Fibroblast of lung (primary cell): ENCODE measurements at regions not wholly inside any gene's neighbourhood (a gene's known extent, or its start where the extent isn't known, plus 50 kb on each side); places are given as distances from the start of the nearest gene placed in this dataset.

ENCODE experiments used
- DNase-seq, 2 donors: peaks; one replicate each; pipeline versions ENCODE4 v3.0.0 to v3.0.0-alpha.2; 2010; ENCODE audit warnings: low read depth in 2 of 2
- H2AFZ ChIP-seq: 2 replicates; pipeline ENCODE4 v1.5.1; 2012; ENCODE audit warnings: low read length, control low read depth, inconsistent platforms
- H3K27ac ChIP-seq: 2 replicates; pipeline ENCODE4 v1.5.1; 2011; ENCODE audit warnings: low read length, control low read depth; ENCODE audit not compliant: insufficient read depth
- H3K27me3 ChIP-seq: 2 replicates; pipeline ENCODE4 v1.5.1; 2011; ENCODE audit warnings: mild to moderate bottlenecking, low read length; ENCODE audit not compliant: control insufficient read depth, insufficient read depth
- H3K36me3 ChIP-seq: 2 replicates; pipeline ENCODE4 v1.5.1; 2011; ENCODE audit warnings: low read length; ENCODE audit not compliant: control insufficient read depth, insufficient read depth
- H3K4me1 ChIP-seq: 2 replicates; pipeline ENCODE4 v1.5.1; 2011; ENCODE audit warnings: low read length; ENCODE audit not compliant: control insufficient read depth, insufficient read depth; ENCODE audit errors: extremely low read depth
- H3K4me2 ChIP-seq: 2 replicates; pipeline ENCODE4 v1.5.1; 2011; ENCODE audit warnings: low read length, control low read depth; ENCODE audit not compliant: insufficient read depth; ENCODE audit errors: extremely low read depth
- H3K4me3 ChIP-seq, 4 experiments: fragments of 200-600 bp in 1 of 4; sonication (generic) in 1 of 4; replicated peaks in 1 of 4; 2 replicates each; pipeline ENCODE4 v1.5.1; 2011 to 2016; ENCODE audit warnings: low read length in 4 of 4, low read depth in 3 of 4, mild to moderate bottlenecking in 3 of 4, control low read depth in 2 of 4, inconsistent platforms in 1 of 4, mixed read lengths in 1 of 4; ENCODE audit not compliant: insufficient read depth in 1 of 4; ENCODE audit errors: control extremely low read depth in 1 of 4
- H3K79me2 ChIP-seq: 2 replicates; pipeline ENCODE4 v1.5.1; 2012; ENCODE audit warnings: mild to moderate bottlenecking, low read length, inconsistent platforms; ENCODE audit not compliant: control insufficient read depth, insufficient read depth
- H3K9ac ChIP-seq: 2 replicates; pipeline ENCODE4 v1.5.1; 2011; ENCODE audit warnings: mild to moderate bottlenecking, low read length, control low read depth; ENCODE audit not compliant: insufficient read depth
- H3K9me3 ChIP-seq: 2 replicates; pipeline ENCODE4 v1.5.1; 2012; ENCODE audit warnings: low read depth, low read length; ENCODE audit not compliant: control insufficient read depth, insufficient read depth
- H4K20me1 ChIP-seq: 2 replicates; pipeline ENCODE4 v1.5.1; 2011; ENCODE audit warnings: low read length; ENCODE audit not compliant: control insufficient read depth, insufficient read depth; ENCODE audit errors: extremely low read depth
- EZH2 ChIP-seq: IDR thresholded peaks from 2 replicates; pipeline ENCODE4 v1.5.1; 2012; ENCODE audit warnings: low read length, control low read depth, mild to moderate bottlenecking; ENCODE audit errors: missing control alignments
- TF ChIP-seq, protein P1 (sequence below), 2 donors: IDR thresholded peaks in 1 of 2; conservative IDR thresholded peaks in 1 of 2; 1 replicate in 1 of 2; 2 replicates in 1 of 2; pipeline ENCODE4 v1.5.1; 2011 to 2012; ENCODE audit warnings: low read length in 2 of 2, control low read depth in 1 of 2, inconsistent platforms in 1 of 2, low read depth in 1 of 2, mild to moderate bottlenecking in 1 of 2

DNA sequence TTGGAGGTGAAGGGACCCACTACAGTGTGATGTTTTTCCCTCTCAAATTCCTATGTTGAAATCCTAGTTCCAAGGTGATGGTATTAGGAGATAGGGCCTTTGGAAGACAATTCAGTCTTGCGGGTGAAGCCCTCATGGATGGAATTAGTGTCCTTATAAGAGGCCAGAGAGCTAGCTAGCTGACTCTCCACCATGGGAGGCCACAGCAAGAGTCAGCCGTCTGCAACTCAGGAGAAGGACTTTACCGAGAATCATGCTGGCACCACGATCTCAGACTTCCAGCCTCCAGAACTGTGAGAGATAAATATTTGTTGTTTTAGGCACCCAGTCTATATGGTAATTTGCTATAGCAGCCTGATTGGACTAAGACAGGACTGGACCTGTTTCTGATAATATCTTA is 461.4 kb downstream of the TSN start:
- Histone ChIP-seq H3K27ac (no peak overlapping the region), H2AFZ (no peak overlapping the region), H3K27me3 (no peaks in the 10 kb centered on the region), H3K9me3 (no peaks in the 10 kb centered on the region), H3K79me2 (no peaks in the 10 kb centered on the region), H3K4me2 (no peak overlapping the region), H3K4me3 (no peak overlapping the region), H3K4me1 (no peaks in the 10 kb centered on the region), H3K9ac (no peak overlapping the region), H3K36me3 (no peaks in the 10 kb centered on the region), H4K20me1 (no peaks in the 10 kb centered on the region)
- DNase-seq: no peak
- TF ChIP-seq, protein P1, sequence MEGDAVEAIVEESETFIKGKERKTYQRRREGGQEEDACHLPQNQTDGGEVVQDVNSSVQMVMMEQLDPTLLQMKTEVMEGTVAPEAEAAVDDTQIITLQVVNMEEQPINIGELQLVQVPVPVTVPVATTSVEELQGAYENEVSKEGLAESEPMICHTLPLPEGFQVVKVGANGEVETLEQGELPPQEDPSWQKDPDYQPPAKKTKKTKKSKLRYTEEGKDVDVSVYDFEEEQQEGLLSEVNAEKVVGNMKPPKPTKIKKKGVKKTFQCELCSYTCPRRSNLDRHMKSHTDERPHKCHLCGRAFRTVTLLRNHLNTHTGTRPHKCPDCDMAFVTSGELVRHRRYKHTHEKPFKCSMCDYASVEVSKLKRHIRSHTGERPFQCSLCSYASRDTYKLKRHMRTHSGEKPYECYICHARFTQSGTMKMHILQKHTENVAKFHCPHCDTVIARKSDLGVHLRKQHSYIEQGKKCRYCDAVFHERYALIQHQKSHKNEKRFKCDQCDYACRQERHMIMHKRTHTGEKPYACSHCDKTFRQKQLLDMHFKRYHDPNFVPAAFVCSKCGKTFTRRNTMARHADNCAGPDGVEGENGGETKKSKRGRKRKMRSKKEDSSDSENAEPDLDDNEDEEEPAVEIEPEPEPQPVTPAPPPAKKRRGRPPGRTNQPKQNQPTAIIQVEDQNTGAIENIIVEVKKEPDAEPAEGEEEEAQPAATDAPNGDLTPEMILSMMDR (conservative IDR thresholded peaks at IDR 0.05 in 1 of 2, IDR thresholded peaks at IDR 0.05 in 1 of 2; ENCODE audit: low read depth in 1 of 2, low read length in 2 of 2): no peak
- no peak for TF ChIP-seq EZH2

DNA sequence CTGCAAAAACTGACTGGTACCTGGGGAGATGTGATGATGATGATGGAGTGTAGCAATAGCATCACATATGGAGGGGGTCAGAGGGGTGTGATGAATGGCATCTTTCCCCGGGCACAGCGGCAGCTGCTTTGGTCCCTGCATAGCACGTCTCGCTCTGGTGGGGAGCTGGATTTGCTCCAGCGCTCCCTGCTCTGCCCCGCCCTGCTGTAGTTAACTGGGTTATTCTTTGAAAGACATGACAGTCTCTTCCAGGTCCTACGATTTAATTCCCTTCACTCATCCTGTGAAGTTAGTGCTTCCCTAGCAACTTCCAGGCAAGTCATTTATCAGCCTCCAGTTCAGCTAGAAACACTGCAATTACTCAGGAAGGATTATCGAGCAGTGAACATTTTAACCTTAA is 463.1 kb downstream of the TSN start:
- Histone ChIP-seq H3K9me3 (no peaks in the 10 kb centered on the region), H3K36me3 (no peaks in the 10 kb centered on the region), H3K27ac (no peak overlapping the region), H3K9ac (no peak overlapping the region), H2AFZ (no peak overlapping the region), H3K27me3 (no peaks in the 10 kb centered on the region), H3K4me1 (no peaks in the 10 kb centered on the region), H3K79me2 (no peaks in the 10 kb centered on the region), H3K4me3 (no peak overlapping the region), H4K20me1 (no peaks in the 10 kb centered on the region), H3K4me2 (no peak overlapping the region)
- DNase-seq: no peak
- TF ChIP-seq EZH2: no peak
- TF ChIP-seq, protein P1 (conservative IDR thresholded peaks at IDR 0.05 in 1 of 2, IDR thresholded peaks at IDR 0.05 in 1 of 2; ENCODE audit: low read depth in 1 of 2, low read length in 2 of 2): no peak

DNA sequence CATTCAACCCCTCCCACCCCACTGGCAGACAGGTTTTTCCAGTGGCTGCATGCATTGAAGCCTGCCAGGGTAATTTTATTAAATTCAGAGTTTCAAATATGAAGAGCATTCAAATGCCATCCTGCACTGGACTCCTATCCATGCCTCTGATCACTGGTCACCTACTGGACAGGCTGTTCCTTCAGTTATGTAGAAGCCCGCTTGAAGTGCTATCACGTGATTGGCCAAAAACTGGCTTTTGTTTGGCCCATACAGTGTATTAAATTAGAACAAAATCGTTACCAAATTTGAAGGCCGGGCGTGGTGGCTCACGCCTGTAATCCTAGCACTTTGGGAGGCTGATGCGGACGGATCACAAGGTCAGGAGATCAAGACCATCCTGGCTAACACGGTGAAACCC is 464.1 kb downstream of the TSN start:
- H3K9ac ChIP-seq: no peak overlapping the region
- H3K27me3 ChIP-seq: no peaks in the 10 kb centered on the region
- H3K4me3 ChIP-seq: no peak overlapping the region
- TF ChIP-seq, protein P1 (conservative IDR thresholded peaks at IDR 0.05 in 1 of 2, IDR thresholded peaks at IDR 0.05 in 1 of 2; ENCODE audit: low read depth in 1 of 2, low read length in 2 of 2): no peak
- no peak for TF ChIP-seq EZH2
- H3K36me3 ChIP-seq: no peaks in the 10 kb centered on the region
- no peak overlapping the region for H2AFZ ChIP-seq
- H4K20me1 ChIP-seq: no peaks in the 10 kb centered on the region
- H3K79me2 ChIP-seq: no peaks in the 10 kb centered on the region
- DNase-seq: no peak
- H3K27ac ChIP-seq: no peak overlapping the region
- H3K4me1 ChIP-seq: no peaks in the 10 kb centered on the region
- H3K9me3 ChIP-seq: no peaks in the 10 kb centered on the region
- H3K4me2 ChIP-seq: no peak overlapping the region
